Superior temporal gyrus (tissue), 1 donor: ENCODE measurements at regions not wholly inside any gene's neighbourhood (a gene's known extent, or its start where the extent isn't known, plus 50 kb on each side); places are given as distances from the start of the nearest gene placed in this dataset.
"Not testable (repeated sequence)": the region's sequence is repeated elsewhere in the genome, so short reads cannot be mapped to it uniquely, and the experiment has no call there.

Experiments
- DNase-seq: peaks from one replicate; pipeline ENCODE4 v3.0.0-alpha.2; 2016; ENCODE audit errors: extremely low spot score

DNA sequence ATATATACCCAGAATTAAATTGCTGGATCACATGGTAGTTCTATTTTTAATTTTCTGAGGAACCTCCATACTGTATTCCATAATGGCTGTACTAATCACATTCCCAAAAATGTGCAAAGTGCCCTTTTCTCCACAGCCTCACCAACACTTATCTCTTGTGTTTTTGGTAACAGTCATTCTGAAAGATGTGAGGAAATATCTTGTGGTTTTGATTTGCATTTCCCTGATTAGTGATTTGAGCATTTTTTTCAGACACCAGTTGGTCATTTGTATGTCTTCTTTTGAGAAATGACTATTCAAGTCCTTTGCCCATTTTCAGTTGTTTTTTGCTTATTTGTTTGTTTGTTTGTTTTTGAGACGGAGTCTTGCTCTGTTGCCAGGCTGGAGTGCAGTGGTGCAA lies 98.1 kb upstream of the SIMC1 start:
- not testable (repeated sequence) for DNase-seq

GRCh38 chr5:176144508-176144907 lies 93.7 kb upstream of the SIMC1 start:
- DNase-seq = peak; percentile 29

DNA sequence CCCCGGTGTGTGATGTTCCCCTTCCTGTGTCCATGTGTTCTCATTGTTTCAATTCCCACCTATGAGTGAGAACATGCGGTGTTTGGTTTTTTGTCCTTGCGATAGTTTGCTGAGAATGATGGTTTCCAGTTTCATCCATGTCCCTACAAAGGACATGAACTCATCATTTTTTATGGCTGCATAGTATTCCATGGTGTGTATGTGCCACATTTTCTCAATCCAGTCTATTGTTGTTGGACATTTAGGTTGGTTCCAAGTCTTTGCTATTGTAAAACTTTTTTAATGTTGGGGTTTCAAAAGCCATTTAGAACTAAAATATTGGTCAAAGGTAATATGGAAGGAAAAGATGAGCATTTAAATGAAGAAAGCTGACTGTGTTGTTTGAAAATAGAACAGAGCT lies 88.3 kb upstream of the SIMC1 start:
- DNase-seq = not testable (repeated sequence)

DNA sequence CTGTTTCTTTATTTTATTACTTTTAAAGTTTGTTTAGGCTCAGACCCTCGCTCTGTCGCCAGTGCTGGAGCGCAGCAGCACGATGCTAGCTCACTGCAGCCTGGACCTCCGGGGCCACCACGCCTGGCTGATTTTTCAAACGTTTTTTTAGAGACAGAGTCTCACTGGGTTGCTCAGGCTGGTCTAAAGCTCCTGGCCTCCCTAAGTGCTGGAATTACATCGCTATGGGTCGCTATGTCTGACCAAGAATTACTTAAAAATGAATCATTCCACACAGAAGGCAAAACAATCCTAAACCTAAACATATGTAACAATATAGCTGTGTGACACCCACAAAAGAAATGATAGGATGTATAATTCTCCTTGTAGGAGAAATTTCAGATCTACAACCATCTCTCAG lies 86.9 kb upstream of the SIMC1 start:
- no peak for DNase-seq

GRCh38 chr5:176152191-176152929 lies 85.9 kb upstream of the SIMC1 start:
- DNase-seq = no peak

DNA sequence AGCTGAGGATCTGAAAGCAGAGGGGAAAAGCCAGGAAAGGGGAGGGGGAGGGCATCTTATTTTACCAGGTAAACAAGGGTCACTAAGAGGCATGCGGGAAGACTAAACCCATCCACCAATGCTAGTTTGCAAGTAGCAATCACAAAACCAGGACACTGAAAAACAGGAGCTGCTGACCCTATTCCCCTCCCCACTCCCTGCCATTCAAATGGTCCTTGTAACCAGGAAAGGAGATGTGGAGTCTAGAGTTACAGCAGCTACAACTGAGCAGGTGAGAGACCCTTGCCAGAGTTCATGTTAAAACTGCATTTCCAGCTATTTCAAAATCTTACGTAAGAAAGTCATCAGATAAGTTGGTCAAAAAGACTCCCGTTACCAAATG lies 85.3 kb upstream of the SIMC1 start:
- DNase-seq = no peak

DNA sequence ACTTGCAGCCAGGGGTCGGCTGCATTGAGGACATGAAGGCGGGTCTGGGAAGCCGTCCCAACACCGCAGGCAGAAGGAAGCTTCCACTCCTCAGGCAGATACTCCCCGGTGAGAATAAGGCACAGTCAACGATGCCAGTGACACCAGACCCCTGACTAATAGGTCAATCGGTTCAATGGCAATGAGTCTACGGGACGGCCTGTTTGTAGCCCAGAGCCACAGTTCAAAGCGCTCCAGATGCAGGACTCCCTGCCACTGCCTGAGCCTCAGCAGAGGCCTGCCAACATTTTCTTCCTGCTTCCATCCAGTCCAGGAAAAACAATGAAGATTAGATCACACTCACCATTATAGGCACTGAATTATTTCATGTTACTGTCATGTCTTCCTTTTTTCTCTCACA lies 84.5 kb upstream of the SIMC1 start:
- no peak for DNase-seq

GRCh38 chr5:176154821-176155220 lies 83.4 kb upstream of the SIMC1 start:
- DNase-seq = no peak

GRCh38 chr5:176155922-176156359 lies 82.3 kb upstream of the SIMC1 start:
- no peak for DNase-seq

- DNase-seq = no peak
Measured at GRCh38 chr5:176157656-176158055, 80.6 kb upstream of the SIMC1 start.

DNA sequence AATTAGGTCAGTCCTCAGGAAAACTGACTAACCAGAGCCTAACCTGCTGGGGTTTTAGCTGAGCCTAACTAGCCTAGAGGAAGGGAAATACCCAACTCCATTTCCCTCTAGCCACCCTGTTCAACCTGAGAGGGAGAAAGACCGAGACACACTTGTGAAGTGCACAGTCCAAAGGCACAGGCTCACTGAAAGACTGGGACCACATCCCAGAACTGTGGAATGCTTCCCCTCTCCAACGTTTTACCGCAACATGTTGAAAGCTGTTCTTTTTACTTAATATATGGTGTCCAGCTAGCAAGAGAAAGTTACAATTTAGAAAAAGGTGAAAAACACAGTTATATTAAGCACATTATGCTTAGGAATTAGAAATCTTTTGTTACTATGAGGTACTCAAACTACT lies 76.8 kb upstream of the SIMC1 start:
- no peak for DNase-seq

DNA sequence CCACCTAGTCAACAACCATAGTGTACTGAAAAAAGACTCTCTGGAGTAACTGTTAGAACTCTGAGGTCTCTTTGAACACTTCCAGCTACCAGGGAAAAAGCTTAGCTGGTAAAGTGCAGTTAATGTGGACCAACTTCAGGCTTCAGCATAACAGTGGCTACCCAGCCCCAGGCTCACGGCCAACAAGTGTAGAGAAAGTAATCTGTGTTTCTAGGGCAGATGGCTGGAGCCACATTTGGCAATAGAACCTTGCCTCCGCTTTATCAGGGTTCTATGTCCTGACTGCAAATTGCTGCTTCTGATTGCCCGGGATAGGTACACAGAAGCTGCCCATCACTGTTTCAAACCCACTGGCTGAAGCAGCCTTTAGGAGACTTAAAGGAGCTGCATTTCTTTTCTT lies 76.0 kb upstream of the SIMC1 start:
- DNase-seq = peak; percentile 29

DNA sequence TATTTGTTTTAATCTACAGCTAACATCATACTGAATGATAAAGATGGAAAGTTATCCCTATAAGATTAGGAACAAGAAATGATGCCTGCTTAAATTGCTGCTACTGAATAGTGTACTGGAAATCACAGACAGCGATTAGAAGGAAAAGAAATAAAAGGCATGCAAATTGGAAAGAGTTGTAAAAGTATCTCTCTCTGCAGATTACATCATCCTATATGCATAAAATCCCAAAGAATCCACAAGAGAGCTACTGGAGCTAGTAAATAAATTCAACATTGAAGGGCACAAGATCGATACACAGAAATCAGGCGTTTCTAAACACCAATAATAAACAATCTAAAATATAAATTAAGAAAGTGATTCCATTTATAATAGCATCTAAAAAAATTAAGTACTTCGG lies 75.3 kb upstream of the SIMC1 start:
- no peak for DNase-seq

DNA sequence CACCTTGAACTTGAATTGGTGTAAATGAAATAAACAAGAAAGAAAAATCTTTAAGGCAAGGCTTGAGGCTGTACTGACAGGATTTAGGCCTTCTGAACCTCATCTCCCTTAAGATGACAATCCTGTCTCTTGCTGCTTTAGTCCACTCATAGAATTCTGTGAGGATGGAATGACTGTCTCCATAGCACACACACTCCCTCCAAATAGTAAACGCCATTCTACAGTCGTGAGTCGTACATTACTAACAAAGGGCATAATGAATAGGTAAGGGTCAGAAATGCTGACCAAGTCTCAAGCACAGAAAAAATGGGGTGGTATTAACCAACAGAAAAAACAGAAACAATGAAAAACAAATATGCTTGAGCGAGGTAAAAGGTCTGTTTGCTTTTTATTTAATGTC lies 71.8 kb upstream of the SIMC1 start:
- no peak for DNase-seq

DNA sequence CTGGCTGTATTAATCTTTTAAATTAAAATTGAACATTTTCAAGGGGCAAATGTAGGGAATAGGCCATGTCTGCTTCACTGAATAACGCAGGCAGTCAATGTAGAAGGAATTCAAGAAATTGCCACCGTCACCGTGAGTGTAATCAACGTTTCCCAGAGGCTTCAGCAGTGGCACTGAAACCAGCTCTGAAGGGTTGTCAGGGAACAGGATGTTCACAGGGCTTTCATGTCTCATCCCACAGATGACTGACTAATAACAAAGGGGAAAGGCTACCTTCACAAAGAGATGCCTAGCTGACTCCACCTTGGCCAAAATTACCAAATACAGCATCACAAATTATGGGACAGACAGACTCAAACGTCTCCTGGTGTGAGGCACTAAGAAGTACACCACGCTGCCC lies 70.4 kb upstream of the SIMC1 start:
- no peak for DNase-seq

DNA sequence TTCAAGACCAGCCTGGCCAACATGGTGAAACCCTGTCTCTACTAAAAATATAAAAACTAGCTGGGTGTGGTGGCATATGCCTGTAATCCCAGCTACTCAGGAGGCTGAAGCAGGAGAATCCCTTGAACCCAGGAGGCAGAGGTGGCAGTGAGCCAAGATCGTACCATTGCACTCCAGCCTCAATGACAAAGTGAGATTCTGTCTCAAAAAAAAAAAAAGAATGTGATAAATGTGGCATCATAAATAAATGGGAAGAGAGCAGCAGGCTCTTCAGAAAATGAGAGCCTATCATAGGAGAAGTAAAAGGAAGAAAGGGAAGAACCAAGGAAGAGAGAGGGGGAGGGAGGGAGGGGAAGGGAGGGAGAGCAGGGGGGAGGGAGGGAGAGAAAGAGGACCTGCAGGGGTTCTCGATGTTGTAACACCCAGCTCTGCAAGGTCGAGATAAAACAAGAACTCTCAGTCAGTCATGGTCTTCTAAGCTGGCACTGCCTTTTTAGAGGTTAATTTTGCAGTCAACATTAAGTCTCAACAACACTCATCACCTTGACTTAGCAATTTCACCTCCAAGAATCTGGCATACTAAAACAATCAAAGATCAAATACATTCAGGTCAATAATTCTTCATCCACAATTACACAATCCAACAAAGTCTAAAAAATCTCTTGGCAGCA lies 68.7 kb upstream of the SIMC1 start:
- DNase-seq = no peak

DNA sequence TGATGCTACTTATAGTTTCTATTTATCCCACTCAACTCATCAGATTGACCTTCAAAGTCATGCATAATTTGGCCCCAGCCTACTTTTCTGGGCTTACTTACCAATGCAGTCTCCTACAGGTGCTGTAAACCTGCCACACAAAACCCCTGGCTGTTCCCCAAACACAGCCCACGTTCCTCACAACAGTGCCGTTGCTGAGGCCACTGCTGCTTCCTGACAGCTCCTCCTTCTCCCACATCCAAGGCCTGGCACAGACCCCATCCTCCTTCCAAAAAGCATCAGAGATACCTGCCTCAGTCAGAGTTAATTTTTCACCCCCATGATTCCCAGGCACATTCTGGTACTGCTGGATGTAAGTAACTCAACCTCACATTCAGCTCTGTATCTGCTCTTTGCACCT lies 68.1 kb upstream of the SIMC1 start:
- no peak for DNase-seq

- no peak for DNase-seq
Measured at GRCh38 chr5:176171171-176171760, 67.0 kb upstream of the SIMC1 start.

DNA sequence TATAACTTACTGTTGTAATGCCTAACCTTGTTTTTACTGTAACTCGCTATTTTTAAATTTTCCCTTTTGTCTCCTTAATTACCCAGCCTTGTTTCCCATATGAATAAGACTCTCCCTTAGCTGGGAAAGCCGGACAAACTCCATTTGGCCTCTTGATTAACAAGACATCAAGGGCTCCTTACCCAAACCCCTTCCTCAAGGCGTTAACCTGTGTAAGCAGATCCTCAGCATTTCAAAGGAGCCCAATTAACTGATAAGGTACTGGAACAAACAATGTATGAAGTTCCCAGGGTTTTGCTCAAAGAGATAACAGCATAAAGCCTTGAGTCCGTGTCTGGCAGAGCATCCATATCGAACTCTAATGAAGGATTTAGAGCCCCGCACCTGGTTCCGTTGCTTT lies 66.0 kb upstream of the SIMC1 start:
- no peak for DNase-seq

DNA sequence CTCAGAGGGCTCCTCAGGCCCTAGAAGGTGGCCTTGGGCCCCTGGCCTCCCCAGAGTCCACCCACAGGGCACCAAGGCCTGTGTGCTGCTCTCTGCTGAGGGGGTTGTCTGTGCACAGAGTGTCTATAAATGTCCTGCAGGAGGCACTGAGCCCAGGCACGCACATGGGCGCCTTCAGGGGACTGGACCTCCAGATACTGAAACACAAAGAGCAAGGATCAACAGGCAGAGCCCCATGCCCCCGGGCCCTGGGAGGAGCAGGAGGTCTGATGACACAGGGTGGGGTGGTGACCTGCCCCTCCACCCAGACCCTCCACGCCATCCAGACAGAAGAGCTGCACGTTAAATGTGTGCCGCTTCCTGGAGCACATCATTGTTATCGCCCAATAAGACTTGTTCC lies 64.6 kb upstream of the SIMC1 start:
- DNase-seq = no peak

DNA sequence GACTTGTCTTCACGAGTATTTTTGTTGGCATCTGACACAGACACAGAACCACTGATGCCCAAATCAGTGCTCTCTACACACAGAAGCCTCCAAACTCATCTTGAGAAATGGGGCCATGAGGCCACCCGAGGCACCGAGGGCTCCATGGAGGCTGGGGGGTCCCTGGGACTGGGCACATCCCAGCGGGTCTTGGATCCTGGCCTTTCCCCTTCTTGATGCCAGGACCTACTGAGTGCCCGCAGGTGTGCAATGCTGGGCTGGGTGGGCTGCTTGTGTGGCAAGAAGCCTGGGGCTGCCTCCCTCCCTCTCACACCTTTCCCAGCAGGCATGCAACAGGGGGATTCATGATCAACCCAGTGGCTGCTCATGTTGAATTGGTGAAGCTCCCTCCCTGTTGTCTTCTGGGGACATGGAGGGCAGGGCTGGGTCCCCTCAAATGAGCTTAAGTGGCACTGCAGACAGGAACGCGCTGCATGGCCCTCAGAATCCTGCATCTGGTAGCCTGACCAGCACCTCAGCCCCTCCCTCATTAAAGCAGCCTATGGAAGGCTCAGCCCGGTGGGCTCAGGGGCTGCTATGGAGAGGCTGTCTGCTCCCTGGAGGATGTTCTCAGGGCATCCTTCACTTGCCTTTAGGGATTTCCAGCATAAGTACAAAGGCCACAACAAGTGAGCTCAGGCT lies 63.7 kb upstream of the SIMC1 start:
- no peak for DNase-seq

GRCh38 chr5:176175101-176175852 lies 62.9 kb upstream of the SIMC1 start:
- no peak for DNase-seq
